ENCODE measurements at regions not wholly inside any gene's neighbourhood (a gene's known extent, or its start where the extent isn't known, plus 50 kb on each side); places are given as distances from the start of the nearest gene placed in this dataset.
A peak's percentile ranks its signal among the peaks of the same experiment; 100 is the strongest.
"Not testable (repeated sequence)": the region's sequence is repeated elsewhere in the genome, so short reads cannot be mapped to it uniquely, and the experiment has no call there.

DNA sequence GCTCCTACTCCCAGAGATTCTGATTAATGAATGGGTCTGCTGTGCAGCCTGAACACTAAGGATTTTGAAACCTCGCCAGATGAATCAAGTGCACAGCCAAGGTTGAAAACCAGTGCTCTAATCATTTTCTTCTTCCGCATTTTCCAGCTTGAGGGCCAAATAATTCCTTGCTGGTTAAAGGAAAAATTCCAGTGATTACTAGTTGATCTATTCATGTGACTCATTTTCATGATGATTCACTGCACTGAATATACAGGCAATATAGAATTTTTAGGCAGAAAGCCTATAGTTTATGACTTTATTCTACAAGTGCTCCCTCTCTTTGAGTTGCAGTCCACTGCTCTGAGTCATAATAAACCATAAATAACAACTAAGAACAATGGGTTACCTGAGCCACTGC is 80.6 kb upstream of the PROKR2 start:
- CTCF ChIA-PET: interaction anchor here (0.6 kb wide), 1 partner anchor 11 kb away, joined by 3 read pairs; no protein-coding TSS in a partner anchor

DNA sequence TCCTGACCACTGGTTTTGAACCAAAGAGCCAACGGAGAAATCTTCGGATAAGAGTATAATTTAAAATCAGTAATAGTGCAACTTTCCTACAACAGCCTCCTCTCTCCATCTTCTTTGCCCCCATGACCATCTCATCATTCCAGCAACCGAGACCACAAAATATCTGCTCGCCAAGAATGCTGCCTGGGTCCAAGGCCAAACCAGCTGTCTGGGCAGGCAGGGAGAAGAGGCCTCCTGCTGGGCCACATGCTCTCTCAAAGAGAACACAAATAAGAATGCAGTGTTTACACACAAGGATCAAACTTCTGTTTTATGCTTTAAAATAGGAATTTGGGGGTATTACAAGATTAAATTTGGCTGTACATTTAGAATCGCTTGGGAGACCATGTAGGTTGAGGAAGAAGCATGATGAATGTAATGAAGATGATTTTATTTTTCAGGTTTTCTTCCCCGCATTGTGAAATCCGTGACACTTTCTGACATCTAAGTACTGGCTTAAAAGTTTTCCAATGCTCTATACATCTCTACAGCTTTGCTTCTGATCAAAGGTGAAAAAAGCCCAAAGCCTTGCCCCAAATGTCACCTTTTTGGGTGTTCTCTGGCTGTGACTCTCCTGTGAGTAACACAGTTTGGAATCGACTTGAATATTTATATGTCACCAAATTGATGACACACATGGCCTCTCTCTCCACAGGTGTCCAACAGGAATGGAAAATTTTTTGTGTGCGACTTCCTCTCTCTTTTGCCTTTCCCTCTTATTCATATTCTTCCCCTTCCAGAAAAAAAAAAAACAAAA is 79.4 kb upstream of the PROKR2 start:
- no peak overlapping the region for H3K27ac Mint-ChIP-seq (ENCODE audit: unreplicated experiment)
- TF ChIP-seq, protein P1, sequence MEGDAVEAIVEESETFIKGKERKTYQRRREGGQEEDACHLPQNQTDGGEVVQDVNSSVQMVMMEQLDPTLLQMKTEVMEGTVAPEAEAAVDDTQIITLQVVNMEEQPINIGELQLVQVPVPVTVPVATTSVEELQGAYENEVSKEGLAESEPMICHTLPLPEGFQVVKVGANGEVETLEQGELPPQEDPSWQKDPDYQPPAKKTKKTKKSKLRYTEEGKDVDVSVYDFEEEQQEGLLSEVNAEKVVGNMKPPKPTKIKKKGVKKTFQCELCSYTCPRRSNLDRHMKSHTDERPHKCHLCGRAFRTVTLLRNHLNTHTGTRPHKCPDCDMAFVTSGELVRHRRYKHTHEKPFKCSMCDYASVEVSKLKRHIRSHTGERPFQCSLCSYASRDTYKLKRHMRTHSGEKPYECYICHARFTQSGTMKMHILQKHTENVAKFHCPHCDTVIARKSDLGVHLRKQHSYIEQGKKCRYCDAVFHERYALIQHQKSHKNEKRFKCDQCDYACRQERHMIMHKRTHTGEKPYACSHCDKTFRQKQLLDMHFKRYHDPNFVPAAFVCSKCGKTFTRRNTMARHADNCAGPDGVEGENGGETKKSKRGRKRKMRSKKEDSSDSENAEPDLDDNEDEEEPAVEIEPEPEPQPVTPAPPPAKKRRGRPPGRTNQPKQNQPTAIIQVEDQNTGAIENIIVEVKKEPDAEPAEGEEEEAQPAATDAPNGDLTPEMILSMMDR (IDR thresholded peaks at IDR 0.05; ENCODE audit: unreplicated experiment): no peak
- intact Hi-C loops (cut with micrococcal nuclease; ENCODE audit: unreplicated experiment): no loop called here
- no peaks in the 10 kb centered on the region for H3K27me3 Mint-ChIP-seq (ENCODE audit: unreplicated experiment)
- CTCF ChIA-PET: no interaction called here
- H3K4me1 Mint-ChIP-seq (ENCODE audit: low read depth, unreplicated experiment): peaks cover 8% of the 10 kb centered on the region
- H3K9me3 Mint-ChIP-seq (ENCODE audit: low read depth, unreplicated experiment): no peaks in the 10 kb centered on the region
- no TSS peak for BruUV-seq (replicated peaks)
- DNase-seq: no peak
- no peaks in the 10 kb centered on the region for H3K36me3 Mint-ChIP-seq (ENCODE audit: insufficient read depth, unreplicated experiment)
- no peak overlapping the region for H3K4me3 Mint-ChIP-seq (ENCODE audit: low read depth, unreplicated experiment)

More for the DNA sequence above, 80.6 kb upstream of the PROKR2 start:
- Mint-ChIP-seq H3K4me3 (ENCODE audit: low read depth, unreplicated experiment) (no peak overlapping the region), H3K9me3 (ENCODE audit: low read depth, unreplicated experiment) (no peaks in the 10 kb centered on the region), H3K27ac (ENCODE audit: unreplicated experiment) (no peak overlapping the region), H3K36me3 (ENCODE audit: insufficient read depth, unreplicated experiment) (no peaks in the 10 kb centered on the region), H3K4me1 (ENCODE audit: low read depth, unreplicated experiment) (peaks cover 8% of the 10 kb centered on the region), H3K27me3 (ENCODE audit: unreplicated experiment) (no peaks in the 10 kb centered on the region)
- intact Hi-C loops (cut with micrococcal nuclease; ENCODE audit: unreplicated experiment): no loop called here
- peak; percentile 9 for DNase-seq
- TF ChIP-seq, protein P1 (IDR thresholded peaks at IDR 0.05; ENCODE audit: unreplicated experiment): no peak
- no TSS peak for BruUV-seq (replicated peaks)

GRCh38 chr20:5393218-5393870 is 76.6 kb upstream of the PROKR2 start:
- CTCF ChIA-PET: no interaction called here
- TF ChIP-seq, protein P1 (IDR thresholded peaks at IDR 0.05; ENCODE audit: unreplicated experiment): no peak
- BruUV-seq (replicated peaks): no TSS peak
- DNase-seq: no peak
- no peak overlapping the region for H3K4me3 Mint-ChIP-seq (ENCODE audit: low read depth, unreplicated experiment)
- no peak overlapping the region for H3K27ac Mint-ChIP-seq (ENCODE audit: unreplicated experiment)
- H3K27me3 Mint-ChIP-seq (ENCODE audit: unreplicated experiment): peaks cover 12% of the 10 kb centered on the region
- H3K9me3 Mint-ChIP-seq (ENCODE audit: low read depth, unreplicated experiment): no peaks in the 10 kb centered on the region
- H3K4me1 Mint-ChIP-seq (ENCODE audit: low read depth, unreplicated experiment): peaks cover 8% of the 10 kb centered on the region
- H3K36me3 Mint-ChIP-seq (ENCODE audit: insufficient read depth, unreplicated experiment): no peaks in the 10 kb centered on the region
- intact Hi-C loops (cut with micrococcal nuclease; ENCODE audit: unreplicated experiment): no loop called here

GRCh38 chr20:5390720-5391119 is 74.0 kb upstream of the PROKR2 start:
- Mint-ChIP-seq H3K27me3 (ENCODE audit: unreplicated experiment) (peaks cover 13% of the 10 kb centered on the region), H3K36me3 (ENCODE audit: insufficient read depth, unreplicated experiment) (no peaks in the 10 kb centered on the region), H3K4me1 (ENCODE audit: low read depth, unreplicated experiment) (no peaks in the 10 kb centered on the region), H3K27ac (ENCODE audit: unreplicated experiment) (no peak overlapping the region), H3K4me3 (ENCODE audit: low read depth, unreplicated experiment) (no peak overlapping the region), H3K9me3 (ENCODE audit: low read depth, unreplicated experiment) (no peaks in the 10 kb centered on the region)
- no TSS peak for BruUV-seq (replicated peaks)
- CTCF ChIA-PET: no interaction called here
- intact Hi-C loops (cut with micrococcal nuclease; ENCODE audit: unreplicated experiment): no loop called here
- TF ChIP-seq, protein P1 (IDR thresholded peaks at IDR 0.05; ENCODE audit: unreplicated experiment): no peak
- no peak for DNase-seq

GRCh38 chr20:5386846-5387245 is 70.1 kb upstream of the PROKR2 start:
- intact Hi-C loops (cut with micrococcal nuclease; ENCODE audit: unreplicated experiment); BruUV-seq (replicated peaks); H3K9me3 Mint-ChIP-seq (ENCODE audit: low read depth, unreplicated experiment); DNase-seq; H3K4me1 Mint-ChIP-seq (ENCODE audit: low read depth, unreplicated experiment); H3K36me3 Mint-ChIP-seq (ENCODE audit: insufficient read depth, unreplicated experiment); H3K27ac Mint-ChIP-seq (ENCODE audit: unreplicated experiment); H3K4me3 Mint-ChIP-seq (ENCODE audit: low read depth, unreplicated experiment): not testable (repeated sequence)
- CTCF ChIA-PET: interaction anchor here (0.7 kb wide), 1 partner anchor 11 kb away, joined by 3 read pairs; no protein-coding TSS in a partner anchor
- peaks cover 13% of the 10 kb centered on the region for H3K27me3 Mint-ChIP-seq (ENCODE audit: unreplicated experiment)

DNA sequence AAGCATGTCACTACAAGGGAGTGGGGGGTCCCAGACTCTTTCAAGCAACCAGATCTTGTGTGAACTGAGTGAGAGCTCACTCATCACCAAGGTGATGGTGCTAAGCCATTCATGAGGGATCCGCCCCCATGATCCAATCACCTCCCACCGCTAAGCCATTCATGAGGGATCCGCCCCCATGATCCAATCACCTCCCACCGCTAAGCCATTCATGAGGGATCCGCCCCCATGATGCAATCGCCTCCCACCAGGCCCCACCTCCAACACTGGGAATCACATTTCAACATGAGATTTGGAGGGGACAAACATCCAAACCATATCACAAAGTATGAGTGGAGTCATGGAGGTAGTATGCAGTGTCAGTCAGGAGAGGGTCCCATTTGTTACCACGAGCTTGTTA is 64.8 kb upstream of the PROKR2 start:
- DNase-seq; H3K4me3 Mint-ChIP-seq (ENCODE audit: low read depth, unreplicated experiment); H3K4me1 Mint-ChIP-seq (ENCODE audit: low read depth, unreplicated experiment); CTCF ChIA-PET; H3K27me3 Mint-ChIP-seq (ENCODE audit: unreplicated experiment); H3K36me3 Mint-ChIP-seq (ENCODE audit: insufficient read depth, unreplicated experiment); intact Hi-C loops (cut with micrococcal nuclease; ENCODE audit: unreplicated experiment); H3K27ac Mint-ChIP-seq (ENCODE audit: unreplicated experiment); BruUV-seq (replicated peaks); H3K9me3 Mint-ChIP-seq (ENCODE audit: low read depth, unreplicated experiment): not testable (repeated sequence)
